ENCODE measurements at regions not wholly inside any gene's neighbourhood (a gene's known extent, or its start where the extent isn't known, plus 50 kb on each side); places are given as distances from the start of the nearest gene placed in this dataset.
A peak's percentile ranks its signal among the peaks of the same experiment; 100 is the strongest.

DNA sequence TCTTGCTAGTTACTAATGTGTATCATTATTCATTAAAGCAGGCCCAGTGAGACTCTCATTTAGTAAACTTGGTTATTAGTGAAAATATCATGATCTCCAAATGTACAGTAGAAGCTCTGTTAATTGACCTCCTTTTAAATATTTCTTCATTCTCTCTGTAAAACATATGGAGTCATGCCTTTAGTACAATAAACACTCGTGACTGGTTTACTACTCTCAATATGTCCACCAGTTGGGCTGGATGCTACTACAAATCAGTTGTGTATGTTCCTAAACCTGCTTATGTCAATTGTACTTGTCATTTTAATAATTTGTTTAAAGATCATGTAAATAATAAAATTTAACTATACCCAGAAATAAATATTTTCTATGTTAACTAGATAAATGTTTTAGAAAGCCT lies 68.6 kb upstream of the COMTD1 start:
- Histone ChIP-seq H3K27me3 (ENCODE audit: insufficient read depth, low read length) (no peaks in the 10 kb centered on the region), H3K4me1 (ENCODE audit: insufficient read depth, low read length) (no peaks in the 10 kb centered on the region), H3K4me3 (ENCODE audit: low read length) (no peak overlapping the region), H3K9me3 (ENCODE audit: low read depth, low read length) (peaks cover 10% of the 10 kb centered on the region)

DNA sequence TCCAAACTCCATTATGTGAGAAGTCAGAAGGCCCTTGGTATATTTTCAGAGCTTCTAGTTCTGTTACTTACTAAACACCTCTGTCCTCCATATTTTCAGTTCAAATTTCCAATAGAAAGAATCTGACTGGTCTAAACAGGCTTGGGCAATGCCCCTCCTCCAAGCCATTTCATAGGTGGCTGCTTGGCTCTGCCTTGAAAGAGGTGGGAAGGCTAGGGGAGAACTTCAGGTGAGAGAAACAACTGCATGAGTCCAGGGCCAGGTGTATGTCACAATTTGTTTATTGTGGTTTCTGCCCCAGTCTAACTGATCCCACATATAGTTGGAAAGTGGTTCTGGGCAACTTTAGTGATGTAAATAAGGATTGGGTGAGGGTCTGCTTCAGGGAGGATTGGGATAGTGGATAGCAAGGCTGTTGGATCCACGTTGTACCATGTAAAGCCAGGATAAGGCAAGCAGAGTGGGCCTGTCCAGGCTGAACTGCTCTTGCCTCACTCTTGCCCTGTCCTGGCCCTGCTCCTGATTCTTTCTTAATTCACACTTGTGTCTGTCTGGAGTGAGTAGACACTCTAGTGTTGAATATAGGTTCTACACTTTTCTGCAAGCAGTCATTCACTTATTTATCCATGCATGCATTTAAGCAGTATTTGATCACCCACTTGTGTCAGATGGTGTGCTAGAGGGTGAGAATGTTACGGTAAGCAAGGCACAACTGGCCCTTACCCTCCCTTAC lies 67.5 kb upstream of the COMTD1 start:
- Histone ChIP-seq H3K4me1 (ENCODE audit: insufficient read depth, low read length) (no peaks in the 10 kb centered on the region), H3K4me3 (ENCODE audit: low read length) (no peak overlapping the region), H3K27me3 (ENCODE audit: insufficient read depth, low read length) (no peaks in the 10 kb centered on the region), H3K9me3 (ENCODE audit: low read depth, low read length) (peaks cover 10% of the 10 kb centered on the region)

DNA sequence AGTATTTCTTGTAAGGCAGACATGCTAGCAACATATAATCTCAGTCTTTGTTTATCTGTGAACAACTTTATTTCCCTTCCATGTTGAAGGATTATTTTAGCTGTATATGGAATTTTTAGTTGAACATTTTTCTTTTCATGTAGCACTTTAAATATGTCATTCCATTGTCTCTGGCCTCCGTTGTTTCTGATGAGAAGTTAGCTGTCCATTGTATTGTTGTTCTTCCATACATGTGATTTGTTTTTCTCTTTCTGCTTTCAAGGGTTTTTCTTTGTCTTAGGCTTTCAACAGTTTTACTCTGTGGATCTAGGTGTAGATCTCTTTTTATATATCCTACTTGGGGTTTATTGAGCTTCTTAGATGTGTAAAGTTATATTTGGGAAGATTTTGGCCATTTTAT lies 66.3 kb upstream of the COMTD1 start:
- H3K4me3 ChIP-seq (ENCODE audit: low read length) = no peak overlapping the region
- H3K9me3 ChIP-seq (ENCODE audit: low read depth, low read length) = peaks cover 10% of the 10 kb centered on the region
- H3K27me3 ChIP-seq (ENCODE audit: insufficient read depth, low read length) = no peaks in the 10 kb centered on the region
- no peaks in the 10 kb centered on the region for H3K4me1 ChIP-seq (ENCODE audit: insufficient read depth, low read length)

DNA sequence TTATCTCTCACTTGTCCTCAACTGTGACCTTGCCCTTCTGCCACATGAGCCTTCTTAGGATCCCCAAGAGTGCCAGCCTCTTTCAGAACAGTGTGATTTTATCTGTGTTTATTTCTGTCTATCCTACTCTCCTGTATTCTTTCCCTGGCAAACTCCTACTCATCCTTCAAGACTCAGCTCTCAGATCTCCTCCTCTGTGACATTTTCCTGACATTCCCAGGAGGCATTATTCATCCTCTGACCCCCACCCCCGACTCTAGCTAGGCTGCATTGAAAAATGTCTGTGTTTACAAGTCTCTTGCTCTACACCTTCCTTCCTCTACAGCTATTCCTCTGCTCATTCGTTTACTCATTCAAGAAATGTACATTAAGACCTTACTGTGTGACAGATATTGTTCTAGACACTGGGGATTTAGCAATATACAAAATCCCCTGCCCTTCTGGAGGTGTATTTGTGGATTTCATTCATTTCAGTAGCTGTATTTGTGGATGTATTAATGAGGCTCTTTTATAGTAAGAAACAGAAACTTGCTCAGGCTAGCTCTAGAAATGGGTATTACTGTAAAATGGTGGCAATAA lies 61.4 kb upstream of the COMTD1 start:
- H3K9me3 ChIP-seq (ENCODE audit: low read depth, low read length) = peaks cover 1% of the 10 kb centered on the region
- H3K27me3 ChIP-seq (ENCODE audit: insufficient read depth, low read length) = peaks cover 17% of the 10 kb centered on the region
- H3K4me1 ChIP-seq (ENCODE audit: insufficient read depth, low read length) = peaks cover 9% of the 10 kb centered on the region
- no peak overlapping the region for H3K4me3 ChIP-seq (ENCODE audit: low read length)

DNA sequence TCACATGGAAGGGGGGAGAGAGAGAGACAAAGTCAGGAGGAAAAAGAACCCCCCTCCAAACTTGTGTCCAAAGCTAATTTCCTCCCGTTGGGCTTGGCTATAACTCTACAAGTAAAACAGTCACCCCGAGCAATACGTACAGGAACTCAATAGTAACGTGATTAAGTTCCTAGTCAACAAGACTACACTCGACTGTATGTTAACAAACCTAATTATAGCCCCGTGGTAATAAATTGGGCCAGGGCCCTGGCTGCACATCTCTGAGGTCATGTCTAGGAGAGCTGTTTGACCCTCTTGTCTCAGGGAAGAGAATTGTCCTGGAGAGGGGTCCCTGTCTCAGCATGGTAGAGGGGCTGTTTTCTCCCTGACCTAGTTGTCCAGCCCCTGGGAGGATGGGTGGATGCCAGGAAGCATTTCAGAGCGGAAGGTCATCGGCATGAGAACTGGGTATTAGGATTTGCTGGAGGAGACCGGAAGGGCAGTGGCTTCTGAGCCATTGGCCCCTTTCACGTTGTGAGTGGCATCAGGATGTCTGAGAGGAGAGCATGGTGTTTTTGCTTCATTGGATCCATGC lies 60.2 kb upstream of the COMTD1 start:
- peaks cover 9% of the 10 kb centered on the region for H3K4me1 ChIP-seq (ENCODE audit: insufficient read depth, low read length)
- peaks cover 20% of the 10 kb centered on the region for H3K27me3 ChIP-seq (ENCODE audit: insufficient read depth, low read length)
- H3K4me3 ChIP-seq (ENCODE audit: low read length) = no peak overlapping the region
- no peaks in the 10 kb centered on the region for H3K9me3 ChIP-seq (ENCODE audit: low read depth, low read length)

DNA sequence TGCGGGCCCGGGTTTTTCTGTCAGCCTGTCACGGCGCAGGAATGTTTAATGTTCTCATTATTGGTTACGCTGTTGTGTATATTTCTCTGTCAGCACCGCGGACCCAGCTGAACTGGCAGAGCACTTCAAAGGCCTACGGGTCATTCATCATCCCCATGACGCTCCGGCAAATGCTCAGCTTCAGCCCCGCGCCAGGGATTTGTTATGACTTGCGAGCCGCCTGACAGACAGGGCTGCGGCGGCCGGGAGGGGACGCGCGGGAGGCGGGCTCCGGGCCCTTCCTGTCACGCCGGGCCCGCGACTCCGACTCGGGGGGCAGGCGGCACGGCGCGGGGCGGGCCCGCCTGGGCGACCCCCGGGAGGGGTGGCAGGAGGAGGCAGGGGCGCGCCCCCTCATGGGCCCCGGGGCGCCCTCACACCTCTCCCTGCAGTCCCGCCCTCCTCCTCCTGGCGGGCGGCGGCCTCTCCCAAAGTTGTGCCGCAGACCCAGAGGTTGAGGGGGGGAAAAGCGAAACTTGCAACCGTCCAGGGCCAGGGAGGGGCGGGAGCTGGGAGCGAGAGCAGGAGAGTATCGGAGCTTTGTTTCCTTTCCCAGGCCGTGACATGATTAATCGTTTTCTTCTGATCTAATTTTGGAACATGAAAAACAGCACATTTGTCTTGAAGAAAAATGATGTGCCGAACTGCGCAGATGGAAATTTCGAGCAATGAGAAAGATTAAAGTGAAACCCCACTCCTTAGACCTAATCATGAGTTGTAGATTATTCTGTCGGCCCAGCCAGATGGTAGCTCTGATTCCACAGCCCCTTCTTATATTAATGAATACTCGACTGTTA lies 59.3 kb upstream of the COMTD1 start:
- H3K9me3 ChIP-seq (ENCODE audit: low read depth, low read length) = no peaks in the 10 kb centered on the region
- peak overlapping the region; percentile 46 for H3K4me3 ChIP-seq (ENCODE audit: low read length)
- H3K4me1 ChIP-seq (ENCODE audit: insufficient read depth, low read length) = peaks cover 9% of the 10 kb centered on the region
- H3K27me3 ChIP-seq (ENCODE audit: insufficient read depth, low read length) = peaks cover 21% of the 10 kb centered on the region

DNA sequence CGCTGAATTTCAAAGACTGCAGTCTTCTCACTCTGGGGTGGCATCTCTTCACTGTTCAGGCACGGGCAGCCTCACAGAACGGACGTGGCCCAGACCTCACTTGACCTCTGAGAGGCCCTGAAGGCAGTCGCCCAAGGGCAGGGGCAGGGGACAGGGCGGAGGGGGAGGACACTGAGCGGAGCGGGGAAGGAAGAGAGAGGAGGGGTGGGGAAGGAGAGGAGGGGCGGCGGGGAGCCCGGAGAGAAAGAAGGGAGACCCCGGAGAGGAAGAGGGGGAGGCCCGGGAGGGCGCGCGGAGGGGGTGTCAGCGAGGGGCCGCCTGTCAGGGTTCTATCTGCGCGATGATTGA lies 58.7 kb upstream of the COMTD1 start:
- Histone ChIP-seq H3K9me3 (ENCODE audit: low read depth, low read length) (no peaks in the 10 kb centered on the region), H3K4me3 (ENCODE audit: low read length) (peak overlapping the region; percentile 46), H3K27me3 (ENCODE audit: insufficient read depth, low read length) (peaks cover 21% of the 10 kb centered on the region), H3K4me1 (ENCODE audit: insufficient read depth, low read length) (peaks cover 9% of the 10 kb centered on the region)

DNA sequence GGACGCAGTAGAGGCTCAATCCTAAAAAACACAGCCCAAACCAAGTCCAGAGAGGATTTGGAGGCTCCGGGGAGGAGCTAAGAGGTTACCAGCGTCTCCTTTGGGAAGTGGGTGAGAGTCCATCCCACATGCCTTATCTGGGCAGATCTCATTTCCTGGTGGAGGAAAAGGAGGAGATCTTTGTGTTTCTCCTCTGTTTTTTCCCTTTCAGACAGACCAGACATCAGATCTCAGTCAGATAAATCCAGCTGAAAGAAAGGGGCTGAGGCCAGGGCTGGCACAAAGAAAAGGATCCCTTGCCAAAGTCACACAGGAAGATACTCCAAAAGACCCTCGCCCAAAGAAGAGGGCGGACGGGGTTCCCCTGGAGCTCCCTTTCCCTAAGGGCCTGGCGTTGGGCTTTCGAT lies 58.3 kb upstream of the COMTD1 start:
- Histone ChIP-seq H3K4me3 (ENCODE audit: low read length) (no peak overlapping the region), H3K9me3 (ENCODE audit: low read depth, low read length) (no peaks in the 10 kb centered on the region), H3K27me3 (ENCODE audit: insufficient read depth, low read length) (peaks cover 21% of the 10 kb centered on the region), H3K4me1 (ENCODE audit: insufficient read depth, low read length) (peaks cover 9% of the 10 kb centered on the region)

DNA sequence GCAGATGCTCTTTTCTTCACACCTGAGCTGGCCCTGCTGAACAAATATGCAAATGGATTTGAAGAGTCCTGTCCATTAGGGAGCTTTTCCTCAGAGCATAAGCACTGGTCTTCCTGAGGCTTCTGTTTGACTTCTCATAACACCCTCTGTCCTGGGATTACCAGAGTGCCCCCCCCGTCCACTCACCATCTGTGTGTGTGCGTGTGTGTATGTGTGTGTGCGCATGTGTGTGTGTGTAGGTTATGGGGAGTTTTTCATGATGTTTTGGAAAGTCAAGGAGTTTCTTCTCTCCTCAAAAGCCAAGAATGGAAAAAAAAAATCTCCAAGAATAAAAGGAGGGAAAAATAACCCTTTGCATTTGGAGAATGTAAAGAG lies 57.7 kb upstream of the COMTD1 start:
- H3K4me1 ChIP-seq (ENCODE audit: insufficient read depth, low read length) = peaks cover 9% of the 10 kb centered on the region
- H3K27me3 ChIP-seq (ENCODE audit: insufficient read depth, low read length) = peaks cover 21% of the 10 kb centered on the region

DNA sequence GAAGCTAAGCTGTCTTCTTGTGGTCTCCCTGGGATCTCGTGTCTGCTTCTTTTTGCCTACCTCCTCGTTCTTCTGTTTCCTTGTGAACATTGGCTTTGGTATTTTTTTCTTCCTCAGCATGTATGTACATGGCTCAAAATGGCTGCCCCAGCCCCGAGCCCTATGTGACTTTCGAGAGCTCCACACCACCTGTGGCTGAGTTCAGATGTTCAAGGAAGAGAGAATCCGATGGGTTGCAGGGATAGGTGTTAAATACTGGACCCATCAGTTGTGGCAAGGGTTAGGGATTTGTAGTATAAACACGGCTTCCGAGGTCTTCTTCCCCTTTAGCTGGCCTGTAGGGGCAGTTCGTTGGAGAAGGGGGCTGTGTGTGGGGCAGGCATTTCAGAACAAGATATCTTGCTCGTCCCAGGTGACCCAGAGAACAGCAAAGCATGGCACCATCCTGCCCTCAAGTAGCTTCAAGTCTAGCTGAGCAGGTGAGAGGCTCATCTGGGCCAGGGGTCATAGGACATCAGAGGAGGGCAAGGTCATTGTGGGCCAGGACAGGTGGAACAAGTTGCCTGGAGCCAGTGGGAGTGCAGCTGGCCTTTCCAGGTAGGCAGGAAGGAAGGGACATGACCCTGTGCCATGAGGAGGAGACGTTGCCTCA lies 57.2 kb upstream of the COMTD1 start:
- peaks cover 21% of the 10 kb centered on the region for H3K27me3 ChIP-seq (ENCODE audit: insufficient read depth, low read length)
- H3K4me1 ChIP-seq (ENCODE audit: insufficient read depth, low read length) = peaks cover 9% of the 10 kb centered on the region
- H3K4me3 ChIP-seq (ENCODE audit: low read length) = no peak overlapping the region
- H3K9me3 ChIP-seq (ENCODE audit: low read depth, low read length) = no peaks in the 10 kb centered on the region

More for the DNA sequence above, 57.7 kb upstream of the COMTD1 start:
- no peak overlapping the region for H3K4me3 ChIP-seq (ENCODE audit: low read length)
- H3K9me3 ChIP-seq (ENCODE audit: low read depth, low read length) = no peaks in the 10 kb centered on the region

DNA sequence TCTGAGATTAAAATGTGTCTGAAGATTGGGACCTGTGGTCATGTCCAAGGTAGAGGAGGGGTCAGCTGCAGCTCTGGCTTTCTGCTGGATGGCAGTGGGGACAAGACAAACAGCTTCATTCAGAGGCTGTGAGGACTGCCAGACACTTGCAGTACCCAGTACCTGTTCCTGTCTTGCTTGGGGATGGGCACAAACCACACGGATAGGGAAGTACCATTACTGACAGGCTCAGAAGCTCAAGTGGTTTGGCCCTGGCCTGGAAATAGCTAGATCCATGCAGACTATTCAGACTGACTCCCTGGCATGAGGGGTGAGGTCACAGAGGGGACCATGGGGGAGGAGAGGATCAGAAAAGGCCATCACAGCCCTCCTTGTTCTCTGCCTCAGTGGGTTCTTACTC lies 56.0 kb upstream of the COMTD1 start:
- H3K27me3 ChIP-seq (ENCODE audit: insufficient read depth, low read length) = peaks cover 20% of the 10 kb centered on the region
- H3K4me3 ChIP-seq (ENCODE audit: low read length) = no peak overlapping the region

DNA sequence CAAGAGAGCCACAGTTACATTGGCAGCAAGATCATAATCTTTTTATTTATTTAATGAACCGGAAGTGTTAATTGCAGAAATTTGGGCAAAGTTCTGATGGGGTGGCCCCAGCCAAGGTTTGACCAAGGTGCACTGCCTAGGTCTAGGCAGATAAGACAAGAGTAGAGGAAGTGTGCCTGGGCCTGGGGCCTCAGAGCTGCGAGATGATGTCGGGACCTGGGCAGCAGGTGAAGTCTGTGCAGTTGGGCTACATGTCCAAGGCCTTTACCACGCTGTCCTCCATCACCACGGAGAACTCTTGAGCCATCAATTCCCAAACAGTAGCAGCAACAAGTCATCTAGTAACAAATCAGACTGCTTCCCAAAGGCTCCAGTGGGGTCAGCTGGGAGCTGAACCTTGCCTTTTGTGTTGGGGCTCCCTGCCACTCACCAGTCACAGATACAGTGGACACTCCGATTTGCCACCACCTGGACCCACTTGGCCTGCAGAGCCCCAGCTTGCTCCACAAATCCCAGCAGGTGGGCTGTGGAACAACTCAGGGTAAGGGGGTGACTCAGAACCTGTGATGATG lies 52.5 kb upstream of the COMTD1 start:
- Histone ChIP-seq H3K4me3 (ENCODE audit: low read length) (no peak overlapping the region), H3K4me1 (ENCODE audit: insufficient read depth, low read length) (no peaks in the 10 kb centered on the region), H3K9me3 (ENCODE audit: low read depth, low read length) (no peaks in the 10 kb centered on the region), H3K27me3 (ENCODE audit: insufficient read depth, low read length) (peaks cover 4% of the 10 kb centered on the region)

More for the DNA sequence above, 56.0 kb upstream of the COMTD1 start:
- Histone ChIP-seq H3K9me3 (ENCODE audit: low read depth, low read length) (no peaks in the 10 kb centered on the region), H3K4me1 (ENCODE audit: insufficient read depth, low read length) (peaks cover 9% of the 10 kb centered on the region)

DNA sequence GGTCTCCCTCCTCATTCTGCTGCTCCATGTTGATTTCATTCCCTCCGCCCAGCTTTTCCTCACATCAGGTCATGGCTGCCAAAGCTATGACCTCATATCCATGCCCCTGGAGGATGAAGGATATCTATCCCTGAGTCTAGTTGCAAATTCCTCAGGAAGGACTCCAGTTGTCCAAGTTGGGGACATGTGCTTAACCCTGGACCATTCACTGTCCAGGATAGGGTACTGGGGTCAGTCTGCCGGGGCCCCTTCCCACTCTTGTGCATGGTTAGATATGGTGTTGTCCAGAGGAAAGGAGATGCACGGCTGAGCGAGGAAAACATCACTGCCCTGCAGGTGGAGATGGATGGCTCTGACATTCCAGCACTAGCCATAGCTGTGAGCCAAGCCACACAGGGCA lies 51.9 kb upstream of the COMTD1 start:
- no peaks in the 10 kb centered on the region for H3K4me1 ChIP-seq (ENCODE audit: insufficient read depth, low read length)
- no peak overlapping the region for H3K4me3 ChIP-seq (ENCODE audit: low read length)
- no peaks in the 10 kb centered on the region for H3K9me3 ChIP-seq (ENCODE audit: low read depth, low read length)
- H3K27me3 ChIP-seq (ENCODE audit: insufficient read depth, low read length) = peaks cover 4% of the 10 kb centered on the region

DNA sequence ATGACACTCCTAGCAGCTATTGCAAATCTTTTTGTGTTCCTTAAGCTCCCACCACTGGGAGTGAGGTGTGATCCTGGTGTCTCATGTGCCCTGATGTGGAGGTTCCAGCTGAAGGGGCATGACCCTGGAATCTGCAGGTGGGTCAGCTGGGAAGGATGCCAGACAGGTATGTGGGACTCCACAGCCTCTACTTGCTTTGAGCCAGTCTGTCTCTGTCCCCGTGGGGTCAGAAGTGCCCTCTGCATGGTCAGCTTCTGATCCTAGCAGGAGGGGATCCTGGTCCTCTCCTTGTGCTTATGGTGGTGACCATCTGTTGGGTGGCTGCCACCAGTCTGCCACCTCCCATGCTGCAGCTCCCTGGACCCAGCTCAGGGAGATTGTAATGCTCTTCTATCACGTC lies 51.1 kb upstream of the COMTD1 start:
- Histone ChIP-seq H3K9me3 (ENCODE audit: low read depth, low read length) (no peaks in the 10 kb centered on the region), H3K4me1 (ENCODE audit: insufficient read depth, low read length) (no peaks in the 10 kb centered on the region), H3K27me3 (ENCODE audit: insufficient read depth, low read length) (peaks cover 4% of the 10 kb centered on the region), H3K4me3 (ENCODE audit: low read length) (no peak overlapping the region)

All from mononuclear cell (primary cell).